GM18502 (cell line): ENCODE measurements at regions not wholly inside any gene's neighbourhood (a gene's known extent, or its start where the extent isn't known, plus 50 kb on each side); places are given as distances from the start of the nearest gene placed in this dataset.
"Not testable (repeated sequence)": the region's sequence is repeated elsewhere in the genome, so short reads cannot be mapped to it uniquely, and the experiment has no call there.

Experiments used
- ATAC-seq: cut with Tn5 transposase; IDR thresholded peaks from one replicate; pipeline ENCODE4 v1.9.1; 2021; ENCODE audit warnings: mild to moderate bottlenecking; ENCODE audit not compliant: unreplicated experiment, poor library complexity

DNA sequence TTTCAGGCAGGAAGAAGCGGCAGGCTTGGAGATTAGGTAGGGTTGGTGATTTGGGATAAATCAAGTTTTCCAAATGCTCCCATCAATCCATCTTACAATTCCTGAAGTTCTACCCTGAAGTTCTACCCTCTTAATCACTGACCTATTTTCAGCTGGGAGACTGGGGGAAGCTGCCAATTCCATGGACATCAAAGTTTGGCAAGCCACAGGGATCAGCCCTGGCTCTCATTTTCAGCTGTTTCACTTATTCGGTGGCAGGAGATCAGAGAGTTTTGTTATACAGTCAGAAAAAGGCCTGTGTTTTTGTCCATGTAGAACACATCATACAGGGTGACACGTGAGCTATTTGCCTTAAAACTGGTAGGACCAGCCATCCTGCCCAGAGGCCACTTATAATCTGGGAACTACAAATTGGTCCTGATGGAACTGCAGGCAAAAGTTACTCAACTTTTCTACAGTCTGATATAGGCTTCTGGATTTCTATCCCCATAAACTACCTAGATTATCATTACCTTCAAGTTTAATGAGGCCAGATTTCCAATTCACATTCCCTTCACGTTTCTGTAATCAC lies 112.9 kb upstream of the ZNF746 start:
- ATAC-seq = no peak

DNA sequence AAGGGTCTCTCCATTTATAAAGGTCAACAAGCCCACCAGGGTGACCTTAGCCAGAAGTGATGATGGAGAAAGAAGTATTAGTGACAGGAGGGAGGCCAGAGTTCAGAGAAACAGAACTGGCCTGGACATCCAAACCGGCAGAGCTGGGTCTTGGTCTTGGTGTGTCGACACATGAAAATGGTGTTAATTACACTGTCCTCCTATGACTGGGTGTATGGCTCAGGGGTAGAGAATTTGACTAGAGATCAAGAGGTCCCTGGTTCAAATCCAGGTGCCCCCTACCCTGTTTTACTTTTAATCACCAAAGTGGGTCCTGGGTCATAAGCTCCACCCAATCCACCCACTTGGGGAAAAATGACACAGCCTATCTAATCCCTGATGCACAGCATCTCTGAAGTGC lies 110.6 kb upstream of the ZNF746 start:
- no peak for ATAC-seq

DNA sequence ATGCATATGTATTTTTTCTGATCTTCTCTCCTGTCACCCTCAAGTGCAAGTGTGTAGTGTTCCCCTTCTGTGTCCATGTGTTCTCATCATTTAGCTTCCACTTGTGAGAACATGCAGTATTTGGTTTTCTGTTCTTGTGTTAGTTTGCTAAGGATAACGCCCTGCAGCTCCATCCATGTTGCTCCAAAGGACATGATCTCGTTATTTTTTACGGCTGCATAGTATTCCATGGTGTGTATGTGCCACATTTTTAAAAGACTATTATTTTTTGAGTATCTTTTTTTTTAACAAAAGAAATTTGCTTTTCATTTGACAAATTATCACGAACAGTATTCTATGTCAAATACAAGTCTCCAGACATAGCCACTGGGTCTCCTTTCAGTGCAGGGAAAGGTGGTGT lies 110.1 kb upstream of the ZNF746 start:
- no peak for ATAC-seq

DNA sequence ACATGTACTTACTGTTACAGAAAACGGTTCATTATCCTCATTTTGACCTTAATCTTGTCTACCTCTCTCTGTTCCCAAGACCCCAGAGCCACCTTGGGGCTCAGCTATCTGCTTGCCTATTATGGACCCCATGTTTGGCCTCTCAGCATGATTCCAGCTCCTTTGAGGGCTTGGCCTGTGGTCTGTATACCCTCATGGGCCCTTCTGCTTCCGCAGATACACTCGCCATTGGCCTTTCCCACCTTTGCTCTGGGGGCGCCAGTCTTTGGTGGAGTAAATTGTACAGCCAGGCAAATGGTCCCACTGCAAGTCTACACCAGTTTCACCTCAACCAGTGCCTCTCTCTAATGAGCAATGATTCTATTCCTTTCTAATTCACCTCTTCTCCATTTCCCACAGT lies 109.2 kb upstream of the ZNF746 start:
- ATAC-seq = no peak

DNA sequence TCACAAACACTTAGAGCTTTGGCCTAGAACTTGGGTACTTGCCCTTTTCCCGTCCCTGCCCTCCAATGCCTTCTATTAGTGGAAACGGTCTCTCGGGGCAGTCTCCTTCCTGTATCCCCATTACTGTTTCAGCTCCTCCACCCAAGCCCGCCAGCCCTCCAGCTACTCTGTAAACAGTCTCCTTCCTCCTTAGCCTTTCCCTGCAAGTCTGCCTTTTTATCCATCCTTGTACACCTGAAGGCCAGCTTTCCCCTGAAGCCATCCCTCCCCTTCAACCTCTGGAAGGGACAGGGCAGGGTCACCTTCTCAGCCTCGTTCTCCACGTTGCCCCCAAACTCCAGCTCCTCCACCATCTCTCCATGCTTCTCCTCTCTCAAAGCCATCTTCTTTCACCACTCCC lies 108.1 kb upstream of the ZNF746 start:
- ATAC-seq = no peak

DNA sequence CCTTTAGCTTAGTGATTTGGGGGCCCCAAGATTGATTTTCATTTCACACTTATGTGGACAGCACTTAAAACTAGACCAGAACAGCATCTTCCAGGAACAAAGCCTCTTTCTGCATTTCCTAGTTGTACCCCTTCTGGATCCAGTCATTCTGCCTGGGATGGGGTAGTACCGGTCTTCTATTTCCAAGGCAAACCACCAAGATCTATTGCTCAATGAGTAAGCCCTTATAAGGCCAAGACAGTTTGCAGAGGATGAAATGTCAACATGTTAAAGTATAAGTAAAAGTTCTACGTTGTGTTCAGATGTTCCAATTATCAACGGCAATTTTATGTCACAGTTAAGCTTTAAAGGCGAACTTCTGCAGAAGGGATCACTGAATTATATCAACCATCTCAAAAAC lies 106.9 kb upstream of the ZNF746 start:
- no peak for ATAC-seq

DNA sequence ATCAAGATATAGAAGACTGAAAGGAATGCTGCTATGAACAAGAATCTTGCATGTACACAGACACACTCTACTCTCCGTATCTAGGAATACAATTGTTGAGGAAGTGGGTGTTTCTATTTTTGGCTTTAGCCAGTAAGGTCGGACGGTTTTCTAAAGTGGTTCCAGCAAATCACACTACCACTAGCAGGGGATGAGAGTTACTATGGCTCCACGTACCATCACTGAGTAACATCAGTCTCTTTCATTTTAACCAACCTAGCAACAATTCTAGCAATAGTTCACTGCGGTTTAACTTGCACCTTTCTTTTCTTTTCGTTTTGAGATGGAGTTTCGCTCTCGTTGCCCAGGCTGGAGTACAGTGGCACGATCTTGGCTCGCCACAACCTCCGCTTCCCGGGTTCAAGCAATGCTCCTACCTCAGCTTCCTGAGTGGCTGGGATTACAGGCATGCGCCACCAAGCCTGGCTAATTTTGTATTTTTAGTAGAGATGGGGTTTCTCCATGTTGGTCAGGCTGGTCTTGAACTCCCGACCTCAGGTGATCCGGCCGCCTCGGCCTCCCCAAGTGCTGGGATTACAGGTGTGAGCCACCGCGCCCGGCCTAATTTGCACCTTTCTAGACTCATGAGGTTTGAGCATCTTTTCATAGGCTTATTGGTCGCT lies 103.2 kb upstream of the ZNF746 start:
- ATAC-seq = peak; percentile 96

DNA sequence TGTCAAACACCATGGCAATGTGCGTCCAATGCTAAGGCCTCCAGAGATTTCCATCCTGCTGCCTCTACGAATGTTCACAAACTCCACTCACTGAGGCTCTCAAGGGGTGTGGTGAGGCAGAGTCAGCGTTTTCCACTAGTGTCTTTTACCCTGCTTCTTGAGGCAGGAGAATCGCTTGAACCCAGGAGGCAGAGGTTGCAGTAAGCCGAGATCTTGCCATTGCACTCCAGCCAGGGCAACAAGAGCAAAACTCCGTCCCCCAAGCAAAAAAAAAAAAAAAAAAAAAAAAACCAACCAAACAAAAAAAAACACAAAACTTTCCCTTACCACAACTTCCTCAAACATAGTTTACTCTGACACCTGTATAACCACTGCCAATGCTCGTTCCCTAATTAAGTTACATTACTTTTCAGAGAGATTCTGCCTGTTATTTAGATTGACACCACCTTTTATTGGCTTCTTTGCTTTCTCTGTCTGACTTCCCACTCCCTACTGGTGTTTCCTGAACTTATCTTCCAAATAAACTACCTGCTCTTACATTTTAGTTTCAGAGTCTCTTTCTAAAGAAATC lies 102.1 kb upstream of the ZNF746 start:
- ATAC-seq = peak; percentile 40

DNA sequence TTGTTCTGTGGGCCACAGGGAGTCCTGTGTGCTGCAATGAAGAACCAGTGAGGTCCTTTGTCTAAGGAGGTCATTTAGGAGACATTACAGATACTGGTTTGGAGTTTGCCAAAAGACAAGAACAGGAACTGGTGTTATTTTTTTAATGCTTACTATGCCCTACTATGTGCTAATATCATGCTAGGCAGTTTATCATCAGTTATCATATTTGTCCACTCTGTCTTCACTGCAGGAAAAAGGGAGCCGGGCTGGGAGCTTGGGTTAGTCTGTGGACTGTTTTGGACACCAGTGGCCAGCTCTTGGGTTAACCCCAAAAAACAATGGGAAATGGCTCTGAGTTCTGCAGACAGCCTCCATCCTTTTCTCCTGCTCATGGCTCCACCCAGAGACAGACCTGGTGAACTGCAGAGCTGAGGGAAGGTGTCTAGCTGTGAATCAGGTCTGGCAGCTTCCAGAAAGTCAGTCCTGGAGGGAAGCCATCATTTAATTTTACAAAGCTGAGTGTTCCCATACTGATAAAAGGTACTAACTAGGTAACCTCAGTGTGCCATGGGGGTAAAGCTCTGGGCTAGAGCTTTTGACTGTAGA lies 101.2 kb upstream of the ZNF746 start:
- no peak for ATAC-seq

DNA sequence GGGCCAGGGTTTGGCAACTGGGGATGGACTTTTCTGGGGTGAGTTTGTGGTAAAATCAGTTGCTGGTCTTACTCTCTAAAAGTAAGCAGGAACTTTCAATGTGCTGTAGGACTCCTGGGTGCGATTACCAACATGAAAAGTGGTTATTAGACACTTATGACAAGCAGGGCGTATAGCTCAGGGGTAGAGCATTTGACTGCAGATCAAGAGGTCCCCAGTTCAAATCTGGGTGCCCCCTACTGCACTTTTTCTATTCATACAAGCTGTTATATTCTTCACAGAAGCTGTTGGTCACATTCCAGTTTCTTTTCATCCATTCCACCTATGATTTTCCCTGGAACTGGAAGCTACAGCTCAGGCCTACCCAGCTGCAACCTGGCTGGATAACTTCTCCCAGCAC lies 100.2 kb upstream of the ZNF746 start:
- ATAC-seq = not testable (repeated sequence)

DNA sequence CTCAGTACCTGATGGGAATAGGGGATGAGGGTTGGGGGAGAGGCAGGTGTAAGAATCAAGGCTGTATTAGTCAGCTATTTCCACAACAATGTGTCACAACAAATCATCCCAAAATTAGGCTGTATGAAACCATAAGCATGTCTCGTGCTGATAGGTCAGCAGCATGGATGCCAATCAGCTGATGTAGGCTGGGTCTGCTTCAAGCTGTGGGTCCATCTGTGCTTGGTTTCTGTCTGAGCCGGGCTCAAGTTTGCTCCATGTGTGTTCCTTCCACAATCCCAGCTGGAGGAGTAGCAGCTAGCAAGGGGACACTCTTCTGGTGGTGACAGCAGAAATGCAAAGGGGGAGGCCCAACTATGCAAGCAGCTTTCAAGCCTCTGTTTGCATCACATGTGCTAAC lies 97.9 kb upstream of the ZNF746 start:
- no peak for ATAC-seq

DNA sequence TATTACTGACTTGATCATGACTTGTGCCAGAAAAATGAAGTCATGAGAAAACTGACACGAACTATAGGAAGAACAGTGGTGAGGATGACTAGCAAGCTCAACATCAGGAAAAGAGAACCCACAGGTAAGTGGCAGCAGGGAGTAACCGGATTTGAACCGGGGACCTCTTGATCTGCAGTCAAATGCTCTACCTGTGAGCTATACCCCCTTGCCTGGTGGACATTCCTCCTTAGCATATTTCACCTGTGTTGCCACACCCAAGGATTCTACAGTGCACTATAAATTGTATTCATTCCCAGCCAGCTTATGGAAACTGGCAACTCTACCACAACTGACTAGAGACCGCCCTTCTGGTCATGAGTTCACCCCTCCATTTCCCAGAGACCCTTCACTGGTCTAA lies 97.5 kb upstream of the ZNF746 start:
- no peak for ATAC-seq

DNA sequence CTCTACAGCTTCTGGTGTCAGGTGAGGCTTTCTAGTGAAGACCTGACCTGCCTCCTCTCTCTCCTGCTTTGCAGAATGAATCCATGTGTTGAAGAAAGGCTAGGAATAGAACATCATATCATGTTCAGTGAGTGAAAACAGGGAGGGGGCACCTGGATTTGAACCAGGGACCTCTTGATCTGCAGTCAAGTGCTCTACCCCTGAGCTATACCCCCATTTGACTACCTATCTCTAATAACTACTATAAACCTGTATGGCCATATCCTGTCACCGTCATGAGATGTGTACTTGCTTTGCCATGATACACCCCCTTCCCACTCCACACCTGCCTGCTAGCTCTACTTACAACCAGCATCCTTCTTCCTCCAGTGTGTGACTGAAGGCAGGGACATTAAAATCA lies 91.3 kb upstream of the ZNF746 start:
- ATAC-seq = no peak

DNA sequence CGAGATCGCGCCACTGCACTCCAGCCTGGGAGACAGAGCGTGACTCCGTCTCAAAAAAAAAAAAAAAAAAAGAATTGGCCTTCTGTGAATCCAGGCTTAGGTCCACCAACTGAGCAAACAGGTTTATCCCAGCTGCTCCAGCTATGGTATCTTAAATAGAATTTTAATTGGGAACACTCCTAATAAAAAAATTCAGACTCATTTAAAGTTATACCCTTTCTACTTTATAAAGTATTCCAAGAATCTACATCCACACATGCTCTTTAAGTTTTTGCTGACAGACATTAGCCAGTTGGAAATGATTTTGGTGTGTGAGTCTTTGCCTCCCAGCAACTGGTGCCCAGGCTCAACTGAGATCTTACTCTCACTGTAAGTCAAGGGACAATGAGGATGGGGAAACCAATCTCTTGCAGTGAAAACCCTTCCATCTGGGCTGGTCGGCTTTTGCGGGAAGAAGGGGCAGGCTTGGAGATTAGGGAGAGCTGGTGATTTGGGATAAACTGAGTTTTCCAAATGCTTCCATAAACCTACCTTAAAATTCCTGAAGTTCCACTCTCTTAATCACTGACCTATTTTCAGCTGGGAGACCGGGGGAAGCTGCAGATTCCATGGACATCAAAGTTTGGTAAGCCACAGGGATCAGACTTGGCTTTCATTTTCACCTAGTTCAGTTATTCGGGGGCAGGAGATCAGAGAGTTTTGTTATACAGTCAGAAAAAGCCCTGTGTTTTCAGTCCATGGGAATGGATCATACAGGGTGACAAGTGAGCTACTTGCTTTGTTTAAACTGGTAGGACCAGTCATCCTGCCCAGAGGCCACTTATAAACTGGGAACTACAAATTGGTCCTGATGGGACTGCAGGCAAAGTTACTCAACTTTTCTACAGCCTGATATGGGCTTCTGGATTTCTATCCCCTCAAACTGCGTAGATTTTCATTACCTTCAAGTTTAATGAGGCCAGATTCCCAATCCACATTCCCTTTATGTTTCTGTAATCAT lies 89.3 kb upstream of the ZNF746 start:
- no peak for ATAC-seq

DNA sequence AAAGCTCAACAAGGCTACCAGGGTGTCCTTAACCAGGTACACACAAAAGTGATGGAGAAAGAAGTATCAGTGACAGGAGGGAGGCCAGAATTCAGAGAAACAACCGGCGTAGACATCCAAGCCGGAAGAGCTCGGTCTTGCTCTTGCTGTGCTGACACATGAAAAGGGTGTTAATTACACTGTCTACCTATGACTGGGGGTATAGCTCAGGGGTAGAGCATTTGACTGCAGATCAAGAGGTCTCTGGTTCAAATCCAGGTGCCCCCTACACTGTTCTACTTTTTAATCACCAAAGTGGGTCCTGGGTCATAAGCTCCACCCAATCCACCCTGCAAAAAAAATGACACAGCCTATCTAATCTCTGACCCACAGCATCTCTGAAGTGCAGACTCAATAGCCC lies 86.9 kb upstream of the ZNF746 start:
- no peak for ATAC-seq

DNA sequence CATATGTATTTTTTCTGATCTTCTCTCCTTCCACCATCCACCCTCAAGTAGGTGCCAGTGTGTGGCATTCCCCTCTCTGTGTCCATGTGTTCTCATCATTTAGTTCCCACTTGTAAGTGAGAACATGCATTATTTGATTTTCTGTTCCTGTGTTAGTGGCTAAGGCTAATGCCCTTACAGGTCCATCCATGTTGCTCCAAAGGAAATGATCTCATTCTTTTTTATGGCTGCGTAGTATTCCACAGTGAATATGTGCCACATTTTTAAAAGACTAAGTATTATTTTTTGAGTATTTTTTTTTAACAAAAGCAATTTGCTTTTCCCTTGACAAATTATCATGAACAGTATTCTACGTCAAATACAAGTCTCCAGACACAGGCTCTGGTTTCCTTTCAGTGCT lies 86.4 kb upstream of the ZNF746 start:
- no peak for ATAC-seq

DNA sequence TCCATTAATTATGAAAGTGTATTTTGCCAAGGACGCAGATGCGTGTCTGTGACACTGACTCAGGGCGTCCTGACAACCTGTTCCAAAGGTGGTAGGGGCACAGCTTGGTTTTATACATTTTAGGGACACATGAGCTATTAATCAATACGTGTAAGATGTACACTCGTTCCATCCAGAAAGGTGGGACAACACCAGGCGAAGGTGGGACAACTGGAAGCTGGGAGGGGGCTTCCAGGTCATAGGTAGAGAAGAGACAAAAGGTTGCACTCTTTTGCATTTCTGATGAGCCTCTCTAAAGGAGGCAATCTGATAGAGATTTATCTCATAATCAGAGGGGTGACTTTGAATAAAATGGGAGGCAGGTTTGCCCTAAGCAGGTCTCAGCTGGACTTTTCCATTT lies 82.7 kb upstream of the ZNF746 start:
- no peak for ATAC-seq

DNA sequence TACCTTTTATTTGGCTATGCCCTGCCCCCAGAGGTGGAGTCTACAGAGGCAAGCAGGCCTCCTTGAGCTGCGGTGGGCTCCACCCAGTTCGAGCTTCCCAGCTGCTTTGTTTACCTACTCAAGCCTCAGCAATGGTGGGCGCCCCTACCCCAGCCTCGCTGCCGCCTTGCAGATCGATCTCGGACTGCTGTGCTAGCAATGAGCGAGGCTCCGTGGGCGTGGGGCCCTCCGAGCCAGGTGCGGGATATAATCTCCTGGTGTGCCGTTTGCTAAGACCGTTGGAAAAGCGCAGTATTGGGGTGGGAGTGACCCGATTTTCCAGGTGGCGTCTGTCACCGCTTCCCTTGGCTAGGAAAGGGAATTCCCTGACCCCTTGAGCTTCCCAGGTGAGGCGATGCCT lies 81.8 kb upstream of the ZNF746 start:
- ATAC-seq = not testable (repeated sequence)

DNA sequence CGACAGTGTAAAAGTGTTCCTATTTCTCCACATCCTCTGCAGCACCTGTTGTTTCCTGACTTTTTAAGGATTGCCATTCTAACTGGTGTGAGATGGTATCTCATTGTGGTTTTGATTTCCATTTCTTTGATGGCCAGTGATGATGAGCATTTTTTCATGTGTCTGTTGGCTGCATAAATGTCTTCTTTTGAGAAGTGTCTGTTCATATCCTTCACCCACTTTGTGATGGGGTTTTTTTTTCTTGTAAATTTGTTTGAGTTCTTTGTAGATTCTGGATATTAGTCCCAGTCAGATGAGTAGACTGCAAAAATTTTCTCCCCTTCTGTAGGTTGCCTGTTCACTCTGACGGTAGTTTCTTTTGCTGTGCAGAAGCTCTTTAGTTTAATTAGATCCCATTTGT lies 76.8 kb upstream of the ZNF746 start:
- ATAC-seq = not testable (repeated sequence)

DNA sequence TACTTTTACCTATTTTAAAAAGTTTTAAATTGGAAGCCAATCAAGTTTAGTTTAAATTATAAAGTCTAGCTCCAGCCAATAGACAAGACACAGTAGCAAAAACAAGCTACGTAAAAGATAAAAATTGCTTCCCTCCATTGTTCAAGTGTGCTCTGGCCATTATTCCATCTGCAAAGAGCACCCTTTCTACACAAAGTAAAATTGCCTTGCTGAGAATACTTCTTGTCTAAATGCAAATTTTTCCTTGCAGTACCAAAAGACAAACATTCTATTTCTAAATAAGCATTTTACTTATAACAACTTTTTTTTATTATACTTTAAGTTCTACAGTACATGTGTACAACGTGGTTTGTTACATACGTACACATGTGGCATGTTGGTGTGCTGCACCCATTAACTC lies 75.9 kb upstream of the ZNF746 start:
- ATAC-seq = no peak

DNA sequence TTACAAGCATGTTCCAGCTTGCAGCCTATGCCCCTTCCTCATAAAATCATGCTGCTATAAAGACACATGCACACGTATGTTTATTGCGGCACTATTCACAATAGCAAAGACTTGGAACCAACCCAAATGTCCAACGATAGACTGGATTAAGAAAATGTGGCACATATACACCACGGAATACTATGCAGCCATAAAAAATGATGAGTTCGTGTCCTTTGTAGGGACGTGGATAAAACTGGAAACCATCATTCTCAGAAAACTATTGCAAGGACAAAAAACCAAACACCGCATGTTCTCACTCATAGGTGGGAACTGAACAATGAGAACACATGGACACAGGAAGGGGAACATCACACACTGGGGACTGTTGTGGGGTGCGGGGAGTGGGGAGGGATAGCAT lies 75.3 kb upstream of the ZNF746 start:
- not testable (repeated sequence) for ATAC-seq
